ENCODE measurements at regions not wholly inside any gene's neighbourhood (a gene's known extent, or its start where the extent isn't known, plus 50 kb on each side); places are given as distances from the start of the nearest gene placed in this dataset.
"Not testable (repeated sequence)": the region's sequence is repeated elsewhere in the genome, so short reads cannot be mapped to it uniquely, and the experiment has no call there.

DNA sequence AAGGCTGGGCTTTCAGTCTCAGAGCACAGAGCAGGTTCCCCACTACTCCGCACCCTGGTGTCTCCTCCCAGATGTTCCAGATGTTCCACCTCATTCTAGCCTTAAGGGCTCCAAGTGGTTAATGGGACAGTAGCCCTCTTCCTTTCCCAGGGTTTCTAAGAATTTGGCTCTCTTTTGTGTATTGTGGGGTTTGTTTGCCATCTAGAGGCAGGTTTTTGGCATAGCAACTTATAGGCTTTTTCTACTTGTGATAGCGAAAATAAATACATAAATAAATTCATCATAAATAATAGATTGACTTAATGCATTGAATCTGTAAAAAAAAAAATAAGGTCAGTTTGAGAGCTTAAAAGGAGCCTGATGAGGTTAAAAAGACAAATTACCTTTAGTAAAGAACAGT is 86.1 kb upstream of the XKR3 start:
- not testable (repeated sequence) for DNase-seq

DNA sequence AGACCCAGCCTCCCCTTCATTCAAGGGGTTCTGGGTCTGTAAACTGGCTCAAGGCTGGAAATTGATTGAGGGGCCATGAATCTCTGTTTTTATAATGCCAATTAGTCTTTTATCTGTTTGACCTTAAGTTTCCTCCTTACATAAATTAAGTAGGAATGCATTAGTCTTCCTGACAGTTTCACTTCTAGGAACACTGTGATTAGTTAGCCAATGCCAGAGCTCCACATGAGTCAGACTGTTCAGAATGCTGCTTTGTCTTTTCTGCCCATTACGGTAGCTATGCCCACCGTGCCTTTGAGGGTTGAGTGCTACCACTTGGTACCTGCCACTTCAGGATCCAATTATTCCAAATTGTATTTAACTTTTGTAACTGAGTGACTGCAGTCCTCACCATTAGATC is 76.8 kb upstream of the XKR3 start:
- DNase-seq, result peak; percentile 60

DNA sequence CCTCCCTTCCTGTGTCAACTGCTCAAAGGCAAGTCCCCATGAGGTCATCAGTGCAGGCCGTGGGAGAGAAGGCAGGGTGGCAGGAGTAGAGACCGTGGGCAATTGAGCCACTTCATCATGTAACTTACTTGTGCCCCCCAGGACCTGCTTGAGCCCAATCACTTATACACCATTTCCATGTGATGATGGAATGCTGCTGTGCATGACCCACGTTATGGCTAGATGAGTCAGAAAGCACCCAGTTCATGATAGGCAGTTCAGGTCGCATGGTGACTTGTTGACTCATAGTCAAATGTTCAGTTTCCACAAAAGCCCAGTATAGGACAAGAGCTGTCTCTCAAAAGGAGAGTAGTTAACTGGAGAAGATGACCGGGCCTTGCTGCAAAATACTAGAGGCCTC is 76.4 kb upstream of the XKR3 start:
- not testable (repeated sequence) for DNase-seq

DNA sequence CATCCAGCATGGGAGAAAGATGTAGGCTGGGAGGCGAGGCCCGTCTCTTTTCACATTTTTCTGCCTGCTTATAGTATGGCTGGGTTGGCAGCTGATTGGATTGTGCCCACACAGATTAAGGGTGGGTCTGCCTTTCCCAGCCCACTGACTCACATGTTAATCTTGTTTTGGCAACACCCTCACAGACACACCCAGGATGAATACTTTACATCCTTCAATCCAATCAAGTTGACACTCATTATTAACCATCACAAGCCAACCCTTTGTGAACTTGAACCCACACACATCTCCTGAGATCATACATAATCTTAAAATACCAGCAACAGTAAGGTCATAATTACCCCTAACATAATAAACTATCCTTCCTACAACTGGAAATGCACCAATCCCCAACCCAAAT is 74.1 kb upstream of the XKR3 start:
- DNase-seq, result not testable (repeated sequence)

DNA sequence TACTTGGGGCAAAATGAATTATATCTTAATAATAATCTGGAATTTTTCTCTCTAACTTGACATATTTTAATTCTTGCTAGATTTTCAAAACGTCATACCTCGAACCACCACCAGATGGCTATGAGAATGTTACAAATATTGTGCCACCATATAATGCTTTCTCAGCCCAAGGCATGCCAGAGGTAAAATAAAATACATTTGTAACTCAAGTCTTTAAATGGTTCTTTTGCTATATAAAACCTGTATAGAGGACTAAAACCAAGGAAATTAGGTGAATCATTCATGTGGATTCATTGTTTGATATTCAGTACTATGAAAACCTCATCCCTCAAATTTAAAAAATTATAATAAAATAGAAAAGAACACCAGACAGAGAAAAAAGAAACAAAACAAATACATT is 72.2 kb upstream of the XKR3 start:
- DNase-seq, result not testable (repeated sequence)

DNA sequence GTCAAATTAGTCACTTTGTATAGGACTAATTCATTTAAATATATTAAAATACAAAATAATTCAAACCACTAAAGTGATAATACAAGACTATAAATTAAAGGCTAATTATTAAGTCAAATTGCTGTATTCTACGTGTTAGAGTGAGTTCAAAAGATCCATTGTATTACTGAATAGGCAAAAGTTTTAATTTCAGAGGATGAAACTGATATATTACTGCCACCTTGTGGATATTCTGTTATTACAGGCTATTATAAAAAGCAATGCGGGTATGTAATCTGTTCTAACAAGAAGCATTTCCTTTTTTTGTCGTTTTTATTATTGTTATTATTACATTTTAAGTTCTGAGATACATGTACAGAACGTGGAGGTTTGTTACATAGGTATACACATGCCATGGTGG is 66.7 kb upstream of the XKR3 start:
- DNase-seq, result not testable (repeated sequence)

DNA sequence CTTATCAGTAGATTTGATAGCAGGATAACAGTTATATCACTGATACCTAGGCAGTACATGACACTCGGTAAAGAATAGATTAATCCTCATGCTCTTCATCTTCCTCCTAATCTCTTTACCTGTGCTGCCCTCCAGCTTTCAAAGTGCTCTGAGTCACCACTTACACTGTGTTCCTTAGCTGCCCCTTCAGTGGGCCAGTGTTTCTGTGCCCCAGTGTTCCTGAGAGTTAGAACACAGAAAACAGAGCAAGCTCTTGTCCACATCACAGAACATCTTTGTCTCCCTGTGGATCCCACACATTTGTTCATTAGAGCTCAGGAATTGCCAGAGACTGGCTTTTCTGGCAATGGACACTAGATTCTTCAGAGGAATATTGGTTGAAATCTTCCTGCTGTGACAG is 51.1 kb upstream of the XKR3 start:
- not testable (repeated sequence) for DNase-seq
